Peyer's patch (tissue), 4 donors: ENCODE measurements at regions not wholly inside any gene's neighbourhood (a gene's known extent, or its start where the extent isn't known, plus 50 kb on each side); places are given as distances from the start of the nearest gene placed in this dataset.

ENCODE experiments used
- CTCF ChIP-seq, 6 experiments: fragments of 450-650 bp in 4 of 6; fragments of 200-600 bp in 2 of 6; sonication (generic) in 1 of 6; IDR thresholded peaks; one replicate each; pipeline ENCODE4 v1.5.1; 2017 to 2019; ENCODE audit warnings: antibody characterized with exemption in 6 of 6, mild to moderate bottlenecking in 3 of 6, moderate library complexity in 1 of 6
- POLR2A ChIP-seq, 2 donors: fragments of 450-650 bp; IDR thresholded peaks; one replicate each; pipeline ENCODE4 v1.5.1; 2017; ENCODE audit warnings: antibody characterized with exemption in 2 of 2, mild to moderate bottlenecking in 2 of 2, moderate library complexity in 2 of 2

- TF ChIP-seq CTCF (IDR thresholded peaks at IDR 0.05), result no peak
- TF ChIP-seq POLR2A (IDR thresholded peaks at IDR 0.05), result no peak
These were observed 101.1 kb upstream of the ABCB5 start for GRCh38 chr7:20514364-20514763.
